ENCODE measurements at regions not wholly inside any gene's neighbourhood (a gene's known extent, or its start where the extent isn't known, plus 50 kb on each side); places are given as distances from the start of the nearest gene placed in this dataset.
"Not testable (repeated sequence)": the region's sequence is repeated elsewhere in the genome, so short reads cannot be mapped to it uniquely, and the experiment has no call there.

GRCh38 chr18:73352546-73352945 is 484.8 kb upstream of the NETO1 start:
- Mint-ChIP-seq H3K27ac (ENCODE audit: unreplicated experiment) (no peak overlapping the region), H3K36me3 (ENCODE audit: unreplicated experiment) (no peaks in the 10 kb centered on the region), H3K4me3 (ENCODE audit: unreplicated experiment) (no peak overlapping the region), H3K4me1 (ENCODE audit: low read depth, unreplicated experiment) (peaks cover 6% of the 10 kb centered on the region), H3K9me3 (ENCODE audit: unreplicated experiment) (no peaks in the 10 kb centered on the region), H3K27me3 (ENCODE audit: unreplicated experiment) (peaks cover 2% of the 10 kb centered on the region)
- DNase-seq: peak; percentile 61
- no peak for TF ChIP-seq CTCF (IDR thresholded peaks at IDR 0.05; ENCODE audit: partially characterized antibody, unreplicated experiment)

- TF ChIP-seq CTCF (IDR thresholded peaks at IDR 0.05; ENCODE audit: partially characterized antibody, unreplicated experiment): no peak
- Mint-ChIP-seq H3K36me3 (ENCODE audit: unreplicated experiment) (no peaks in the 10 kb centered on the region), H3K4me3 (ENCODE audit: unreplicated experiment) (no peak overlapping the region), H3K27ac (ENCODE audit: unreplicated experiment) (no peak overlapping the region), H3K9me3 (ENCODE audit: unreplicated experiment) (no peaks in the 10 kb centered on the region), H3K4me1 (ENCODE audit: low read depth, unreplicated experiment) (no peaks in the 10 kb centered on the region), H3K27me3 (ENCODE audit: unreplicated experiment) (no peaks in the 10 kb centered on the region)
- no peak for DNase-seq
Measured at GRCh38 chr18:73340135-73340977, 472.6 kb upstream of the NETO1 start.

GRCh38 chr18:73331212-73331772 is 463.5 kb upstream of the NETO1 start:
- no peak for TF ChIP-seq CTCF (IDR thresholded peaks at IDR 0.05; ENCODE audit: partially characterized antibody, unreplicated experiment)
- Mint-ChIP-seq H3K27me3 (ENCODE audit: unreplicated experiment) (no peaks in the 10 kb centered on the region), H3K4me1 (ENCODE audit: low read depth, unreplicated experiment) (no peaks in the 10 kb centered on the region), H3K9me3 (ENCODE audit: unreplicated experiment) (no peaks in the 10 kb centered on the region), H3K36me3 (ENCODE audit: unreplicated experiment) (no peaks in the 10 kb centered on the region), H3K27ac (ENCODE audit: unreplicated experiment) (no peak overlapping the region), H3K4me3 (ENCODE audit: unreplicated experiment) (no peak overlapping the region)
- DNase-seq: no peak

GRCh38 chr18:73330106-73330505 is 462.3 kb upstream of the NETO1 start:
- not testable (repeated sequence) for DNase-seq; H3K9me3 Mint-ChIP-seq (ENCODE audit: unreplicated experiment); H3K27me3 Mint-ChIP-seq (ENCODE audit: unreplicated experiment); H3K4me3 Mint-ChIP-seq (ENCODE audit: unreplicated experiment); H3K4me1 Mint-ChIP-seq (ENCODE audit: low read depth, unreplicated experiment); H3K36me3 Mint-ChIP-seq (ENCODE audit: unreplicated experiment); H3K27ac Mint-ChIP-seq (ENCODE audit: unreplicated experiment)

- H3K36me3 Mint-ChIP-seq (ENCODE audit: unreplicated experiment); H3K9me3 Mint-ChIP-seq (ENCODE audit: unreplicated experiment); DNase-seq; H3K4me1 Mint-ChIP-seq (ENCODE audit: low read depth, unreplicated experiment); H3K4me3 Mint-ChIP-seq (ENCODE audit: unreplicated experiment); H3K27ac Mint-ChIP-seq (ENCODE audit: unreplicated experiment); H3K27me3 Mint-ChIP-seq (ENCODE audit: unreplicated experiment): not testable (repeated sequence)
Measured at GRCh38 chr18:73324187-73324831, 456.5 kb upstream of the NETO1 start.

Measured in glutamatergic neuron (in vitro differentiated cells).